ENCODE measurements at regions not wholly inside any gene's neighbourhood (a gene's known extent, or its start where the extent isn't known, plus 50 kb on each side); places are given as distances from the start of the nearest gene placed in this dataset.

DNA sequence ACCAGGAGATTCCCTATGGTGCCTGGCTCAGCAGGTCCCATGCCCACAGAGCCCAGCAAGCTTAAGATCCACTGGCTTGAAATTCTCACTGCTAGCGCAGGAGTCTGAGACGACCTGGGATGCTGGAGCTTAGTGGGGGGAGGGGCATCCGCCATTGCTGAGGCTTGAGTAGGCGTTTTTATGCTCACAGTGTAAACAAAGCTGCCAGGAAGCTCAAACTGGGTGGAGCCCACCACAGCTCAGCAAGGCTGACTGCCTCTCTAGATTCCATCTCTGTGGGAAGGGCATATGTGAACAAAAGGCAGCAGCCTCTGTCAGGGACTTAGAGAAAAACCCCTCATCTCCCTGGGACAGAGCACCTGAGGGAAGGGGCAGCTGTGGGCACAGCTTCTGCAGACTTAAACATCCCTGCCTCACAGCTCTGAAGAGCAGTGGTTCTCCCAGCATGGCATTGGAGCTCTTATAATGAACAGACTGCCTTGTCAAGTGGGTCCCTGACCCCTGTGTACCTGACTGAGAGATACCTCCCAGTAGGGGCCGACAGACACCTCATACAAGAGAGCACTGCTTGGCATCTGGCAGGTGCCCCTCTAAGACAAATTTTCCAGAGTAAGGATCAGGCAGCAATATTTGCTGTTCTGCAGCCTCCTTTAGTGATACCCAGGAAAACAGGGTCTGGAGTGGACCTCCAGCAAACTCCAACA, 231.5 kb upstream of the SETMAR start:
- TF ChIP-seq, protein P1, sequence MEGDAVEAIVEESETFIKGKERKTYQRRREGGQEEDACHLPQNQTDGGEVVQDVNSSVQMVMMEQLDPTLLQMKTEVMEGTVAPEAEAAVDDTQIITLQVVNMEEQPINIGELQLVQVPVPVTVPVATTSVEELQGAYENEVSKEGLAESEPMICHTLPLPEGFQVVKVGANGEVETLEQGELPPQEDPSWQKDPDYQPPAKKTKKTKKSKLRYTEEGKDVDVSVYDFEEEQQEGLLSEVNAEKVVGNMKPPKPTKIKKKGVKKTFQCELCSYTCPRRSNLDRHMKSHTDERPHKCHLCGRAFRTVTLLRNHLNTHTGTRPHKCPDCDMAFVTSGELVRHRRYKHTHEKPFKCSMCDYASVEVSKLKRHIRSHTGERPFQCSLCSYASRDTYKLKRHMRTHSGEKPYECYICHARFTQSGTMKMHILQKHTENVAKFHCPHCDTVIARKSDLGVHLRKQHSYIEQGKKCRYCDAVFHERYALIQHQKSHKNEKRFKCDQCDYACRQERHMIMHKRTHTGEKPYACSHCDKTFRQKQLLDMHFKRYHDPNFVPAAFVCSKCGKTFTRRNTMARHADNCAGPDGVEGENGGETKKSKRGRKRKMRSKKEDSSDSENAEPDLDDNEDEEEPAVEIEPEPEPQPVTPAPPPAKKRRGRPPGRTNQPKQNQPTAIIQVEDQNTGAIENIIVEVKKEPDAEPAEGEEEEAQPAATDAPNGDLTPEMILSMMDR (IDR thresholded peaks at IDR 0.05): no peak
- TF ChIP-seq POLR2A (IDR thresholded peaks at IDR 0.05): no peak

Measured in body of pancreas (tissue), 4 donors.